ENCODE measurements at regions not wholly inside any gene's neighbourhood (a gene's known extent, or its start where the extent isn't known, plus 50 kb on each side); places are given as distances from the start of the nearest gene placed in this dataset.

DNA sequence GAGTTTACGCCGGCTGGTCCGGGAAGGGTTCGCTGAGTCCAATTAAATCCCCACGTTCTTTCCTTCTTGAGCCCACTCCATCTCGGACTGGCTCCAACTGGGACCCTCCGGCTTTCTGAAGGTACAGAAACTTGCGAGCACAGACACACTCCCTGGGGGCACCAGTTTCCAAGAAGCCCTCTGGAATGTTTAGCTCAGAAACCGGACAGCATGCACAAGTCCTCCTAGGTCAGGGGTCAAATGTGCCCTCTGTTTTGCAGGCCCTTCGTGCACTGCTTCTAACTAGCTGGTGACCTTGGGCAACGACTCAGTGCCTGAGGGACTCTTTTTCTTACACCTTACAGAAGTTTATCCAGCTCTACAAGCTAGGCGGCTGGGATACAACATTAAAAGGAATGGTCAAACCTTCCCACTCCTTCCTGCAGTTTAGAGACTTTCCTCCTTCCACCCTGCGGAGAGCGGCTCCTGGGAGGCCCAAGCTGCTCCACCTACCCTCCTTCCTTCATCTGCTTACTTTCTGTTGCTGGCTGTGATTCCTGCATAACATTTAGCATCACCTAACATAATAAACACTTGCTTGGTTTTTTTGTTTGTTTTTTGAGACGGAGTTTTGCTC is 275.5 kb downstream of the BCOR start:
- Histone ChIP-seq H3K9me3 (ENCODE audit: control insufficient read depth, insufficient read depth, low read length) (no peaks in the 10 kb centered on the region), H3K4me1 (ENCODE audit: control insufficient read depth, low read length) (peaks cover 12% of the 10 kb centered on the region), H3K27me3 (ENCODE audit: control insufficient read depth, low read length) (peaks cover 21% of the 10 kb centered on the region), H3K36me3 (ENCODE audit: control insufficient read depth, low read length) (no peaks in the 10 kb centered on the region), H3K27ac (ENCODE audit: low read depth, low read length) (no peak overlapping the region), H3F3A (ENCODE audit: control insufficient read depth, insufficient read depth) (no peaks in the 10 kb centered on the region), H4K20me1 (ENCODE audit: control insufficient read depth, insufficient read depth, low read depth, low read length) (no peaks in the 10 kb centered on the region), H3K4me3 (ENCODE audit: low read length) (no peak overlapping the region), H3K4me2 (ENCODE audit: low read length) (no peak overlapping the region), H3K9me2 (replicated peaks; ENCODE audit: control insufficient read depth, low read length) (no peaks in the 10 kb centered on the region), H3K79me2 (ENCODE audit: control insufficient read depth, low read length) (no peaks in the 10 kb centered on the region)
- TF ChIP-seq, protein P1, sequence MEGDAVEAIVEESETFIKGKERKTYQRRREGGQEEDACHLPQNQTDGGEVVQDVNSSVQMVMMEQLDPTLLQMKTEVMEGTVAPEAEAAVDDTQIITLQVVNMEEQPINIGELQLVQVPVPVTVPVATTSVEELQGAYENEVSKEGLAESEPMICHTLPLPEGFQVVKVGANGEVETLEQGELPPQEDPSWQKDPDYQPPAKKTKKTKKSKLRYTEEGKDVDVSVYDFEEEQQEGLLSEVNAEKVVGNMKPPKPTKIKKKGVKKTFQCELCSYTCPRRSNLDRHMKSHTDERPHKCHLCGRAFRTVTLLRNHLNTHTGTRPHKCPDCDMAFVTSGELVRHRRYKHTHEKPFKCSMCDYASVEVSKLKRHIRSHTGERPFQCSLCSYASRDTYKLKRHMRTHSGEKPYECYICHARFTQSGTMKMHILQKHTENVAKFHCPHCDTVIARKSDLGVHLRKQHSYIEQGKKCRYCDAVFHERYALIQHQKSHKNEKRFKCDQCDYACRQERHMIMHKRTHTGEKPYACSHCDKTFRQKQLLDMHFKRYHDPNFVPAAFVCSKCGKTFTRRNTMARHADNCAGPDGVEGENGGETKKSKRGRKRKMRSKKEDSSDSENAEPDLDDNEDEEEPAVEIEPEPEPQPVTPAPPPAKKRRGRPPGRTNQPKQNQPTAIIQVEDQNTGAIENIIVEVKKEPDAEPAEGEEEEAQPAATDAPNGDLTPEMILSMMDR (IDR thresholded peaks at IDR 0.05; ENCODE audit: low read depth, low read length, poor library complexity, severe bottlenecking) = no peak
- TF ChIP-seq EZH2phosphoT487 (IDR thresholded peaks at IDR 0.05; ENCODE audit: borderline replicate concordance, low read length) = no peak

DNA sequence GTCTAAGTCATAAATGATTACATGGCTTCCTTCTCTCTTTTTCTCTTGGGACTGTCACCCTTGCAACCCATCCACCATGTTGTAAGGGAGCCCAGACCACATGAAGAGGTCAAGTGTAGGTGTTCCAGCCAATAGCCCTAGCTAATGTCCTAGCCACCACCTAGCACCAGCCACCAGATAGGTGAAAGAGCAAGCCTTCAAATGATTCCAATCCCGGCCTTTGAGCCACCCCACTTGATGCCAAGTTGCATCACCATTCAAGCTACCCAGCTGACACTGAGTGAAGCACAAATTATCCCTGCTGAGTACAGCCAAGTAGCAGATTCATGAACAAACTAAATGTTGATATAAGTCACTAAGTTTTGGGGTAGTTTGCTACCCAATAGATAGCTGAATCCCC is 274.3 kb downstream of the BCOR start:
- no peaks in the 10 kb centered on the region for H4K20me1 ChIP-seq (ENCODE audit: control insufficient read depth, insufficient read depth, low read depth, low read length)
- H3K4me1 ChIP-seq (ENCODE audit: control insufficient read depth, low read length) = peaks cover 24% of the 10 kb centered on the region
- H3K36me3 ChIP-seq (ENCODE audit: control insufficient read depth, low read length) = no peaks in the 10 kb centered on the region
- H3K9me3 ChIP-seq (ENCODE audit: control insufficient read depth, insufficient read depth, low read length) = no peaks in the 10 kb centered on the region
- H3K4me2 ChIP-seq (ENCODE audit: low read length) = no peak overlapping the region
- H3K4me3 ChIP-seq (ENCODE audit: low read length) = no peak overlapping the region
- no peak overlapping the region for H3K27ac ChIP-seq (ENCODE audit: low read depth, low read length)
- no peaks in the 10 kb centered on the region for H3K79me2 ChIP-seq (ENCODE audit: control insufficient read depth, low read length)
- H3F3A ChIP-seq (ENCODE audit: control insufficient read depth, insufficient read depth) = no peaks in the 10 kb centered on the region
- TF ChIP-seq, protein P1 (IDR thresholded peaks at IDR 0.05; ENCODE audit: low read depth, low read length, poor library complexity, severe bottlenecking) = no peak
- TF ChIP-seq EZH2phosphoT487 (IDR thresholded peaks at IDR 0.05; ENCODE audit: borderline replicate concordance, low read length) = no peak
- H3K9me2 ChIP-seq (replicated peaks; ENCODE audit: control insufficient read depth, low read length) = no peaks in the 10 kb centered on the region
- peaks cover 23% of the 10 kb centered on the region for H3K27me3 ChIP-seq (ENCODE audit: control insufficient read depth, low read length)

DNA sequence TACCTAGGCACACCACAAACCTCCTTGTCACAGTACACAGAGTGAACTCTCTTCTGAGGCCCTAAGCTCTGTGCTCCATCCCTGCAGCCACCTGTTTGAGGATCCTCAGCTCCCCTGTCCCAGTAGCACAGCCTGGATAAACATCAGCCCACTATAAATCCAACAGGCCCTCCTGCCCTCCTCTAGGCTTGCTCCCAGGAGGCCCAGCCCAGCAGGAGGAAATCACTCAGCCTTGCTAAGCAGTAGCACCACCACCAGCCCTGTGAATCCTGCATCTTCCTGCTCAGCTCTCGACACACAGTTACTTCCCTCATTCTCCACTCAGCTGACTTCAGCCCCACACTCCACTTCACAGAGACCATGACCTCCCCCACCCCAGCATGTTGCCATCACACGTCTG is 273.9 kb downstream of the BCOR start:
- H3K9me2 ChIP-seq (replicated peaks; ENCODE audit: control insufficient read depth, low read length) = no peaks in the 10 kb centered on the region
- H4K20me1 ChIP-seq (ENCODE audit: control insufficient read depth, insufficient read depth, low read depth, low read length) = no peaks in the 10 kb centered on the region
- H3F3A ChIP-seq (ENCODE audit: control insufficient read depth, insufficient read depth) = no peaks in the 10 kb centered on the region
- TF ChIP-seq, protein P1 (IDR thresholded peaks at IDR 0.05; ENCODE audit: low read depth, low read length, poor library complexity, severe bottlenecking) = no peak
- TF ChIP-seq EZH2phosphoT487 (IDR thresholded peaks at IDR 0.05; ENCODE audit: borderline replicate concordance, low read length) = no peak
- no peaks in the 10 kb centered on the region for H3K36me3 ChIP-seq (ENCODE audit: control insufficient read depth, low read length)
- no peak overlapping the region for H3K4me2 ChIP-seq (ENCODE audit: low read length)
- H3K4me1 ChIP-seq (ENCODE audit: control insufficient read depth, low read length) = peaks cover 27% of the 10 kb centered on the region
- H3K9me3 ChIP-seq (ENCODE audit: control insufficient read depth, insufficient read depth, low read length) = no peaks in the 10 kb centered on the region
- H3K27ac ChIP-seq (ENCODE audit: low read depth, low read length) = no peak overlapping the region
- H3K4me3 ChIP-seq (ENCODE audit: low read length) = no peak overlapping the region
- no peaks in the 10 kb centered on the region for H3K79me2 ChIP-seq (ENCODE audit: control insufficient read depth, low read length)
- H3K27me3 ChIP-seq (ENCODE audit: control insufficient read depth, low read length) = peaks cover 24% of the 10 kb centered on the region

Data from DOHH2 (cell line).